ENCODE measurements at regions not wholly inside any gene's neighbourhood (a gene's known extent, or its start where the extent isn't known, plus 50 kb on each side); places are given as distances from the start of the nearest gene placed in this dataset.

DNA sequence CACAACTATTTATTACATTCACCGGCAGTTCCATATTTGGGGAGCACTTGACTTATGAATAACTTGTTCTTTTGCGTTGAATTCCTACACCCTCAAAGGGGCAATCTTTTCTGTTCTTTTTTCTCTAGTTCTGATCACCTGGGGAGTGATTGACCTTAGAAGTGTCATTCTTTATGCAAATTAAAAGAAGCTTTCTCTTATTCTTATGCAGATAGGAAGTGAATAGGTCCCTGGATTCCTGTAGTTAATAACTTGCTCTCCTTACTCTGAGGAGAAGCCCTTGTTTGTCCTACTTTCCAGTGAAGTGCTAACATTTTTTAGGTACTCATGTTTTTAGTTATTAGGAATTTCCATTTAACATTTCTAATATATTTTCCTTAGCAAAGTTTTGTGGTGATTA, 569.8 kb upstream of the LRRTM1 start:
- H3K27ac Mint-ChIP-seq, result no peak overlapping the region
- DNase-seq, result no peak
- peaks cover 0 to 2% (median 0%) of the 10 kb centered on the region in 3 donors for H3K27me3 Mint-ChIP-seq (ENCODE audit: low read depth in 3 of 3)
- H3K4me1 Mint-ChIP-seq, result no peaks in the 10 kb centered on the region
- no peak overlapping the region for H3K4me3 Mint-ChIP-seq
- no peaks in the 10 kb centered on the region for H3K36me3 Mint-ChIP-seq
- peaks cover 22 to 55% (median 47%) of the 10 kb centered on the region in 6 donors for H3K9me3 Mint-ChIP-seq

DNA sequence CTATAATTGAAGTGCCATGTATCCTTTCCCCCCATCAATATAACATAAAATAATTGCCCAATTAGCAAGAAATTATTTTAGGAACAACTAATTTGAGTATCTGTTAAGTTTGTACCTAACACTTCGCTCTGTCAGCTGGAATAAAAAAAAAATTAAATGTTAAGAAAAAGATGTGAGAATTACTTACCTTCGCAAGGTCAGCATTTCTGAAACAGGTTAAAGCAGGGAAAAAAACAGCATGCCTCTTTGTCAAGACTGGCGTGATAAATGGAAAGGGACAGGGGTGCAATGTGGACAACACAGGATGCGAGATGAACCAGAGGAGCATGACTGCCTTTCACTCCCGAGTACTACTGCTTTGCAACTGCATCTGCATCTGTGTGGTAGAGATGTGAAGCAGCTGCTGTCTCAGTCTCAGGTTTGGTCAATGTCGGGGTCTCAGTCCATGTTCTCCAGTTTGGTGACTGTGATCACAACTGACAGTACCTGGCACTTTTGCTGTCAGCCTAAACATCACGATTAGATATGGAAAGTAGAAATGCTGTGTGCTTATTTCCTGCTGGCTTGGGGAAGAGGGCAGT, 565.4 kb upstream of the LRRTM1 start:
- Mint-ChIP-seq H3K4me1 (no peaks in the 10 kb centered on the region), H3K27me3 (ENCODE audit: low read depth in 3 of 3) (peaks cover 0 to 5% (median 0%) of the 10 kb centered on the region in 3 donors), H3K36me3 (peaks cover 0 to 8% (median 0%) of the 10 kb centered on the region in 3 donors), H3K9me3 (peaks cover 14 to 57% (median 28%) of the 10 kb centered on the region in 6 donors), H3K4me3 (no peak overlapping the region), H3K27ac (no peak overlapping the region)
- DNase-seq, result no peak

DNA sequence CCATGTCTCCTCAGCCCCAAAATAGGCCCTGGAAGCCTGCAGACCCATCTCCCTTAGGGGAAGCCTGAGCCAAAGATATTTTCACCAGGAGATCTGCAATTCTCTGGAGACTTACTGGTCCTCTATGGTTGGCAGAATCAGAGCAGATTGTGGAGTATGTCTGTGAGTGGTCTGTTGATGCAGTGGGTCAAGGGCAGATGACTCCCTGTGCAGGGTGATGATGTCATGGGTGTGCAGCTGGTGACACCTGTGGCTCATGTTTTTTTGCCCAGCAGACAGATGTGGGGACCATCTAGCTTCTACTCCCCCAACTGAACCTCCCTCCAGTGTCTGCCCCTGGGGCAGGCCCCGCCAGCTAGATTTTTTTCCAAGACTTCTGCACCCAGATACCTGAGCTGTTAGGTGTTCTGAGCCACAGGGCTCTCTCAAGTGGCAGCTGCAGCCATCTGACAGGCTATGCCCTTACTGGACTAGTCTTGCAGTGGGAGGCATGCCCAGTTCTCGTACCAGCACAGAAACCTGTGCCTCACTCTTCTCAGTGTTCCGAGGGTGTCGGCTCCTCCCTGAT, 558.7 kb upstream of the LRRTM1 start:
- no peak overlapping the region for H3K27ac Mint-ChIP-seq
- H3K27me3 Mint-ChIP-seq (ENCODE audit: low read depth in 3 of 3), result peaks cover 0 to 3% (median 0%) of the 10 kb centered on the region in 3 donors
- no peak for DNase-seq
- H3K4me3 Mint-ChIP-seq, result peak overlapping the region in 1 of 5 donors; percentile 18
- peaks cover 7 to 45% (median 26%) of the 10 kb centered on the region in 6 donors for H3K9me3 Mint-ChIP-seq
- peaks cover 0 to 8% (median 0%) of the 10 kb centered on the region in 3 donors for H3K36me3 Mint-ChIP-seq
- no peaks in the 10 kb centered on the region for H3K4me1 Mint-ChIP-seq

DNA sequence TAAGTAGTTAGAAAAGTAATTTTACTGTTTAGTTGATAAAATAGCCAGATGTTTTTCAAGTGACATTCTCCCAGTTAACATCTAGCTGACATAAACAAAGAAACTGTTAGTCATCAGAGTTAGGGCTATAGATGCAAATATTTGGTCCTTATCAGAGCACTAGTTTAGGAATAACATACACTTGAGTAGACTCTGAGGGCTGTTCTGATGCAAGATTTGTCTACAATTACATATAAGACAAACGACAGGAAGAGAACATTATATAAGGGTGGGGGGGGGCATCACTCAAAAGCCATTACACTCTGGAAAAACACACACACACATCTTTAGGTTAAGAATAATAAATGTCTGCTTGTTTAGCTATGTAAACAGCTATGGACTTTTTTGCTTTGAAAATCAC, 554.4 kb upstream of the LRRTM1 start:
- no peak for DNase-seq
- H3K4me1 Mint-ChIP-seq, result no peaks in the 10 kb centered on the region
- H3K27me3 Mint-ChIP-seq (ENCODE audit: low read depth in 3 of 3), result no peaks in the 10 kb centered on the region
- H3K9me3 Mint-ChIP-seq, result peaks cover 2 to 44% (median 12%) of the 10 kb centered on the region in 6 donors
- H3K27ac Mint-ChIP-seq, result no peak overlapping the region
- no peaks in the 10 kb centered on the region for H3K36me3 Mint-ChIP-seq
- H3K4me3 Mint-ChIP-seq, result no peak overlapping the region

DNA sequence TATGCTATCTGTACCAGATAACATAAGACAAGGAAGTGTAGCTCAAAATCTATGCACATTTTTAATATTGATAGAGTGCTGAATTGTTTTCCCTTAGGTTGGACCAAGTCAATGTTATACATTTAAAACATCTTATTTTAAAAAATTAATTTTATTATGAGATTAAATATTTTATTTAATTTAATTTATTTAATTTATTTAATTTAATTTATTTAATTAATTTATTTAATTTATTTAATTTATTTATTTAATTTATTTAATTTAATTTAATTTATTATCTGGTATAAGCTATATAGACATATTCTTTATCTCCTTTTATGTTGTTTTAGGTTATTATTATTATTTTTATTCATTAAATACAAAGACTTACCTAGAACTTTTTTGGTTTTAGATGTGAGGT, 551.7 kb upstream of the LRRTM1 start:
- Mint-ChIP-seq H3K4me1 (no peaks in the 10 kb centered on the region), H3K27ac (no peak overlapping the region), H3K9me3 (peaks cover 0 to 51% (median 19%) of the 10 kb centered on the region in 6 donors), H3K4me3 (no peak overlapping the region), H3K36me3 (no peaks in the 10 kb centered on the region), H3K27me3 (ENCODE audit: low read depth in 3 of 3) (peaks cover 0 to 1% (median 0%) of the 10 kb centered on the region in 3 donors)
- no peak for DNase-seq

DNA sequence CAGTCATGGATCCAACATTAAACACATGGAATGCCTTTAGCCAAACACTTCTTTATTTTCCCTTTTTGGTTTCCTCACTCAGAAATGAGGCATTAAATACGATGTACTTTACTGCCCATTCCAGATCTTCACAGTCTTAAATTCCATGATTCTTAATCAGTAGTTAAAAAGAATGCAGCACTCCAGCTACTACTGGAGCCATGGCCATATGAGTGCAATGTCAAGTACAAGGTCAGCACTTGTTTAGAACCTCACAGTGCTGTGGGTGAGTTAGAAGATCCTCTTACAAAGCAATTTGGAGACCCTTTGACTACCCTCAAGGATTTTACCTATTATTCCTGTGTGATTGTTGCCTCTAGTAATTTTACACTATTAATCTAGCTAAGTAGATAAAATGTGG, 550.3 kb upstream of the LRRTM1 start:
- Mint-ChIP-seq H3K4me3 (no peak overlapping the region), H3K36me3 (no peaks in the 10 kb centered on the region)

DNA sequence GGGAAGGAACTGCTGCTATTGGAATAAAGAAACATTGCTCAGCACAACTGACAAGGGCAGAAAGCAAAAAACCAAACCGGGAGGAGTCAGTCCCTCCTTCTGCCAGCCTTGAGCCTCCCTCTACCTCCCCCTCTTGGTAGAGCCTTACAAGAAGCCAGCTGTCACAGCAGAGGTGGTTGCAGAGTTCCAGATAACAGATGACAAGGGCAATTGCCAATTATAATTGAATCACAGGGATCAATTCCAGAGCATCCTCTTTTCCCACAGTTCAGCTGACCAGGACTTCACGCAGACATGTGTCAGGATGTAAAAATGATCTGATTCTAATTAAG, 548.2 kb upstream of the LRRTM1 start:
- Mint-ChIP-seq H3K36me3 (no peaks in the 10 kb centered on the region), H3K27ac (no peak overlapping the region), H3K27me3 (ENCODE audit: low read depth in 3 of 3) (peaks cover 0 to 1% (median 0%) of the 10 kb centered on the region in 3 donors), H3K9me3 (peaks cover 3 to 63% (median 20%) of the 10 kb centered on the region in 6 donors), H3K4me3 (no peak overlapping the region), H3K4me1 (no peaks in the 10 kb centered on the region)
- no peak for DNase-seq

More for the DNA sequence above, 550.3 kb upstream of the LRRTM1 start:
- no peak for DNase-seq
- peaks cover 0 to 61% (median 22%) of the 10 kb centered on the region in 6 donors for H3K9me3 Mint-ChIP-seq
- no peak overlapping the region for H3K27ac Mint-ChIP-seq
- H3K4me1 Mint-ChIP-seq, result no peaks in the 10 kb centered on the region
- H3K27me3 Mint-ChIP-seq (ENCODE audit: low read depth in 3 of 3), result peaks cover 0 to 1% (median 0%) of the 10 kb centered on the region in 3 donors

DNA sequence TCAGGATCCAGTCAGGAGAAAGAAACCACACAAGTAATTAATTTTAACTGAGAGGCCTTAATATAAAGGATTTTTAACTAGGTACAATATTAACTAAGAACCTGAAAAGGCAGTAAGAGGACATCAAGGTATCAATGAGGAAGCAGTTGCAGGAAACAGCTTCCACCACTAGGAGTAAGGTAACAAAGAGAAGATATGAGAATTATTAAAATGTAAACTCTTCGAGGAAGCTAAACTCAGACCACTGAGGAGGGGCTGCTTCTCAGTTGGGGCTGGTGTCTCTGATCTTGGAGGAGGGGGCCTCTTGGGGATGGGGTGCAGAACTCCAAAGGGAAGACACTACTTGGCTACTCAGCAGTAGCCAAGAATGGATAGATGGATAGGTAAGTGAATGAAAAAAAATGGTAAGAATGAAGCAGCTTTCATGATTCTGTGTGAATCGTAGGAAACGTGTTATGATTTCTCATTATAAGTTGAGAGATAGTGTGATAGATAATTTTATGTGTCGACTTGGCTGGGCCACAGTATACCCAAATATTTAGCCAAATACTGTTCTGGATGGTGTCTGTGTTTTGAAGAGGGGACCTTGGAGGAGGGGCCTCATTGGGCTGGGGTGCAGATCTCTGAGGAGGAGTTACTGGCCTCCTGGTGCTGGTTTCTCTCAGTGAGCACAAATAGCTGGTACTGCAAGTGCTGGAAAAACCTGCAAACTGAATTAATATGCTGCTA, 547.7 kb upstream of the LRRTM1 start:
- peaks cover 0 to 1% (median 0%) of the 10 kb centered on the region in 3 donors for H3K27me3 Mint-ChIP-seq (ENCODE audit: low read depth in 3 of 3)
- no peak for DNase-seq
- no peak overlapping the region for H3K4me3 Mint-ChIP-seq
- H3K27ac Mint-ChIP-seq, result no peak overlapping the region
- H3K4me1 Mint-ChIP-seq, result no peaks in the 10 kb centered on the region
- no peaks in the 10 kb centered on the region for H3K36me3 Mint-ChIP-seq
- peaks cover 3 to 59% (median 20%) of the 10 kb centered on the region in 6 donors for H3K9me3 Mint-ChIP-seq

DNA sequence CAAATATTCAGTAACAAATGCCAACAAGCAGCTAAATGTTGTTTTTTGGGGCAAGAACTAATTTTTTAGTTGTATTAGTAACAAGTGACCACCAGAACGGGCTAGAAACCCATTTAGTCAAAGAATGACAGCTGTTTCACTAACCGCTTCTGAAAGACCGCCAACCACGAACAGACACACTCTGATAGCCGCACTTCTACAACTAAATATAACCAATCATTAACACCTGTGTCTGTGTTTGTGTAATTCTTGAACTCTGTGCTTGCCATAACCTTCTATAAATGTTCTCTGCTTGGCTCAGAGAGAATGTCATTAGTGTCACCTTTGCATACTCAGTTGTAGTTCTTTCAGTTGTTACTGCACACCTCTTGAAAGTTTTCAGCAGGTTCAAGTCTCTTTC, 526.3 kb upstream of the LRRTM1 start:
- Mint-ChIP-seq H3K9me3 (peaks cover 5 to 58% (median 26%) of the 10 kb centered on the region in 6 donors), H3K27ac (no peak overlapping the region), H3K4me1 (no peaks in the 10 kb centered on the region), H3K36me3 (peaks cover 0 to 4% (median 0%) of the 10 kb centered on the region in 3 donors), H3K27me3 (ENCODE audit: low read depth in 3 of 3) (no peaks in the 10 kb centered on the region), H3K4me3 (no peak overlapping the region)
- no peak for DNase-seq

DNA sequence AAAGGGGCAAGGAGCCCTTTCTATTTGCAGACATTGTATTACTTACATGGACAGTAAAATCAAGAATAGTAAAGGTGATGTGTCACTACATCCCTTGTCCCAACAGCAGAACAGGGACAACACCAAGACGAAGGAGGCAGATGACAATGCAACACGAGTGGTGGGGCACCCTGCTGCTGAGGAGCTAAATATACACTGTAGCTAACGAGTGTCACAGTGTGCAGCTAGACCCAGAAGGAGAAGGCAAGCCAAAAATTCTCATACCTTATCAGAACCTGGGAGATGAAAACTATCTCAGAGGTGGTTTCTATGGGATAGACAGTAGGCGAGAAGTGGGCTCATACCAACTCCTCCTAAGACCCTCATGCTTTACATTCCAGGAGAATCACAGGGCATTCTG, 518.4 kb upstream of the LRRTM1 start:
- Mint-ChIP-seq H3K36me3 (no peaks in the 10 kb centered on the region), H3K27me3 (ENCODE audit: low read depth in 3 of 3) (peaks cover 0 to 2% (median 0%) of the 10 kb centered on the region in 3 donors), H3K27ac (no peak overlapping the region), H3K4me1 (no peaks in the 10 kb centered on the region), H3K9me3 (peaks cover 14 to 59% (median 34%) of the 10 kb centered on the region in 6 donors), H3K4me3 (no peak overlapping the region)
- DNase-seq, result no peak

DNA sequence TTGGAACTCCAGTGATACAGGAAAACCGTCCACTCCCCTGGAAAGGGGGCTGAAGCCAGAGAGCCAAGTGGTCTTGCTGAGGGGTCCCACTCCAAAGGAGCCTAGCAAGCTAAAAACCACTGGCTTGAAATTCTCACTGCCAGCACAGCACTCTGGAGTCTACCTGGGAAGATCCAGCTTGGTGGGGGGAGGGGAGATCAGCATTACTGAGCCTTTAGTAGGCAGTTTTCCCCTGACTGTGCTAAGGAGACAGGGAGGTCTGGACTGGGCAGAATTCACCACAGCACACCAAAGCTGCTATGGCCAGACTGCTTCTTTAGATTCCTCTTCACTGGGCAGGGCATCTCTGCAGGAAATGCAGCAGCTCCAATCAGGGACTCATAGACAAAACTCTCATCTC, 510.7 kb upstream of the LRRTM1 start:
- Mint-ChIP-seq H3K36me3 (no peaks in the 10 kb centered on the region), H3K9me3 (peaks cover 14 to 71% (median 51%) of the 10 kb centered on the region in 6 donors), H3K4me1 (no peaks in the 10 kb centered on the region), H3K4me3 (no peak overlapping the region), H3K27me3 (ENCODE audit: low read depth in 3 of 3) (peaks cover 0 to 1% (median 0%) of the 10 kb centered on the region in 3 donors), H3K27ac (no peak overlapping the region)
- DNase-seq, result no peak

DNA sequence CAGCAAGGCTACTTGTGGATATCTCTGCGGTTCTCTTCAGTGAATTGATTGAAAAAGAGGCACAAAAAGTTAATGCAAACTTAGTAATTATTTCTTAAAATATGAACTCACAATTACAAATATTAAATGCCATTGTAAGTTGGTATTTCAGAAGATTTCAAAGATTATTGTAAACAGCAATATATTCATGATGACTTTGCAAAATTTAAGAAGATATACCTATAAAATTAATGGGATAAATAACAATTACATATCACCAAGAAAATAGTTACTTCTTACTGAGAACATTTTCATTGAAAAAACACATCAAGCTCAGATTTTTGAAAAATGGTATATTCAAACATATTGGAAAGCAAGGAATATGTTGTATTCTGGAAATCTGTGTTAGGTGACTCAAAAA, 482.0 kb upstream of the LRRTM1 start:
- Mint-ChIP-seq H3K36me3 (no peaks in the 10 kb centered on the region), H3K4me3 (no peak overlapping the region), H3K9me3 (peaks cover 10 to 44% (median 18%) of the 10 kb centered on the region in 6 donors), H3K4me1 (no peaks in the 10 kb centered on the region), H3K27ac (no peak overlapping the region), H3K27me3 (ENCODE audit: low read depth in 3 of 3) (no peaks in the 10 kb centered on the region)
- no peak for DNase-seq

DNA sequence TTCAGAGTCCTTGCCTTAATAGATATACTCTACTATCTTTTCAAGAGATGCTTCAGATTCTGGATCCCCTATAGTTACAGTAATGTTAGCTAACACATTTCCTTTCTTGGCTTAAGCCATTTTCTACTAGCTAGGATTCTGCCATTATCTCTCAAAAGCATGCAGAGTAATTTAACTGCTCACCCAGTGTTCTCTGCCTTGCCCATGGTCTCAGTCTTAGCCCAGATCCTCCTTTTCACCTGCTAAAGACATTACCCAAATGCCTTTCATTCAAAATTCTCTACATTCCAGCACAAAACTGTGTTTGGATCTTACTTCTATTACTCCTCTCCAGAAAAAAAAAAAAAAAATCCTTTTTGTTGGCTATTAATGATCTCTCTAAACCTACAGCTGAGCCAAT, 474.2 kb upstream of the LRRTM1 start:
- H3K4me3 Mint-ChIP-seq, result no peak overlapping the region
- H3K27me3 Mint-ChIP-seq (ENCODE audit: low read depth in 3 of 3), result no peaks in the 10 kb centered on the region
- H3K9me3 Mint-ChIP-seq, result peaks cover 10 to 76% (median 39%) of the 10 kb centered on the region in 6 donors

DNA sequence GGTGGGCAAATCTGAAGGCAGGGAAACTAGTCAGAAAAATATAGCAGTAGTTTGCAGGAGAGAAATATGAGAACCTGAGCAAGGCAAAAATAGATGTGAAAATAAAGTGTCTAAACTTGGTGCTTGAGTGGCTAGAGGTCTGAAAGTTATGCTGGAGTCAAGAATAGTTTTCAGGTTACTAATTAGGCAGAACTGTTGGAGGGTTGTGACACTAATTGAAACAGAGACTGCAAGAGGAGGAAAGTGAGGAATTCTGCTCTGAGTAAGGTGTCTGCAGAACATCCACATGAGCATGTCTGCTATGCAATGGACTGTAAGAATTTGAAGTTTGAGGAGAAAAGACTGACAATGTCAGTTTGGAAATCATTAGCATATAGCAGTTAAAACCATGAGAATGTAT, 444.0 kb upstream of the LRRTM1 start:
- Mint-ChIP-seq H3K4me3 (no peak overlapping the region), H3K36me3 (no peaks in the 10 kb centered on the region), H3K27ac (no peak overlapping the region), H3K4me1 (no peaks in the 10 kb centered on the region), H3K27me3 (ENCODE audit: low read depth in 3 of 3) (no peaks in the 10 kb centered on the region), H3K9me3 (peaks cover 13 to 62% (median 24%) of the 10 kb centered on the region in 6 donors)
- DNase-seq, result no peak

More for the DNA sequence above, 474.2 kb upstream of the LRRTM1 start:
- no peaks in the 10 kb centered on the region for H3K4me1 Mint-ChIP-seq
- DNase-seq, result no peak
- peaks cover 0 to 3% (median 0%) of the 10 kb centered on the region in 3 donors for H3K36me3 Mint-ChIP-seq
- no peak overlapping the region for H3K27ac Mint-ChIP-seq
